GM12878 (cell line): ENCODE measurements at regions not wholly inside any gene's neighbourhood (a gene's known extent, or its start where the extent isn't known, plus 50 kb on each side); places are given as distances from the start of the nearest gene placed in this dataset.

Source experiments
- ATAC-seq: fragments of 200-7000 bp; cut with Tn5 transposase; 3 replicates; pipeline ENCODE4 v1.9.1; 2020; ENCODE audit warnings: mild to moderate bottlenecking, moderate library complexity
- BruUV-seq: library from RNA; stranded (reverse); fragments of 400-500 nt; replicated peaks from 2 replicates; lab custom pipeline; 2021; lab: Mats Ljungman, UMichigan
- CTCF ChIA-PET: fragments of 300-600 bp; sonication (Branson Sonifier 250); formaldehyde crosslinking; extraction: SDS; loops from one replicate; lab custom pipeline; 2021; ENCODE audit warnings: inconsistent platforms; lab: Yijun Ruan, JAX
- POLR2A ChIA-PET: fragments of 350-600 bp; formaldehyde crosslinking; extraction: SDS; loops from one replicate; lab custom pipeline; 2021; ENCODE audit warnings: inconsistent platforms; lab: Charles Lee
- RAD21 ChIA-PET: fragments of 300-600 bp; sonication (Branson Sonifier 250); formaldehyde crosslinking; loops from one replicate; lab custom pipeline; 2023; ENCODE audit warnings: antibody characterized with exemption; ENCODE audit not compliant: unreplicated experiment; lab: Charles Lee
- SMC1A ChIA-PET: fragments of 300-600 bp; sonication (Branson Sonifier 250); formaldehyde crosslinking; loops from one replicate; lab custom pipeline; 2023; ENCODE audit not compliant: unreplicated experiment, uncharacterized antibody; lab: Charles Lee
- DNase-seq: peaks from one replicate; pipeline ENCODE4 v3.0.0-alpha.2; 2011; ENCODE audit warnings: low read depth, low spot score
- FAIRE-seq: peaks from 3 replicates; lab custom pipeline; 2011; peaks lifted over from hg19 to GRCh38; lab: Jason Lieb, UNC
- H2AFZ ChIP-seq: 2 replicates; pipeline ENCODE4 v1.6.0; 2011; ENCODE audit warnings: low read depth, low read length, control low read depth; ENCODE audit not compliant: control insufficient read depth
- H3K27ac ChIP-seq: 2 replicates; pipeline ENCODE4 v1.5.1; 2011; ENCODE audit warnings: control low read depth; ENCODE audit not compliant: control insufficient read depth, insufficient read depth
- H3K27me3 ChIP-seq, 2 experiments: replicated peaks in 1 of 2; 2 replicates each; pipeline versions ENCODE4 v1.6.0 to v1.6.1; 2011; ENCODE audit warnings: low read length in 1 of 2; ENCODE audit not compliant: control insufficient read depth in 2 of 2, insufficient read depth in 2 of 2
- H3K36me3 ChIP-seq, 2 experiments: 2 replicates each; pipeline ENCODE4 v1.5.1; 2011; ENCODE audit warnings: low read length in 1 of 2; ENCODE audit not compliant: control insufficient read depth in 2 of 2, insufficient read depth in 2 of 2
- H3K4me1 ChIP-seq: 2 replicates; pipeline ENCODE4 v1.6.1; 2011; ENCODE audit warnings: mild to moderate bottlenecking, low read length, moderate library complexity, mixed read lengths; ENCODE audit not compliant: control insufficient read depth, insufficient read depth
- H3K4me2 ChIP-seq: 2 replicates; pipeline ENCODE4 v1.6.0; 2011; ENCODE audit warnings: control low read depth; ENCODE audit not compliant: control insufficient read depth, insufficient read depth
- H3K4me3 ChIP-seq: fragments of 200-600 bp; sonication (generic); 2 replicates; pipeline ENCODE4 v1.5.1; 2016
- H3K79me2 ChIP-seq: 2 replicates; pipeline ENCODE4 v1.6.0; 2011; ENCODE audit warnings: low read length; ENCODE audit not compliant: control insufficient read depth, insufficient read depth
- H3K9ac ChIP-seq: 2 replicates; pipeline ENCODE4 v1.8.0; 2011; ENCODE audit warnings: low read length, control low read depth, mixed read lengths; ENCODE audit not compliant: control insufficient read depth, insufficient read depth
- H3K9me3 ChIP-seq: replicated peaks from 3 replicates; pipeline ENCODE4 v1.5.1; 2011; ENCODE audit warnings: mild to moderate bottlenecking, low read length; ENCODE audit not compliant: control insufficient read depth, insufficient read depth
- H4K20me1 ChIP-seq: 2 replicates; pipeline ENCODE4 v1.6.0; 2011; ENCODE audit not compliant: control insufficient read depth, insufficient read depth
- CREB1 ChIP-seq: IDR thresholded peaks from 2 replicates; pipeline ENCODE4 v1.6.1; 2012; ENCODE audit warnings: low read depth, mild to moderate bottlenecking, inconsistent platforms
- EGR1 ChIP-seq, 2 experiments: IDR thresholded peaks; 1 replicate in 1 of 2; 2 replicates in 1 of 2; pipeline ENCODE4 v1.6.1; 2011 to 2012; ENCODE audit warnings: low read depth in 2 of 2, low read length in 2 of 2, borderline replicate concordance in 1 of 2, mild to moderate bottlenecking in 1 of 2, moderate library complexity in 1 of 2
- ETV6 ChIP-seq, 2 experiments: fragments of 450-650 bp in 1 of 2; IDR thresholded peaks in 1 of 2; conservative IDR thresholded peaks in 1 of 2; 2 replicates each; pipeline ENCODE4 v1.6.1; 2014; ENCODE audit warnings: antibody characterized with exemption in 1 of 2, borderline replicate concordance in 1 of 2, low read depth in 1 of 2, mild to moderate bottlenecking in 1 of 2, moderate library complexity in 1 of 2
- FOS ChIP-seq: IDR thresholded peaks from 3 replicates; pipeline ENCODE4 v1.6.1; 2011; ENCODE audit warnings: borderline replicate concordance; ENCODE audit not compliant: insufficient read length; ENCODE audit errors: extremely low read depth
- IKZF1 ChIP-seq: fragments of 450-650 bp; conservative IDR thresholded peaks from 2 replicates; pipeline ENCODE4 v1.6.1; 2017; ENCODE audit warnings: antibody characterized with exemption, mild to moderate bottlenecking
- IRF4 ChIP-seq: IDR thresholded peaks from 2 replicates; pipeline ENCODE4 v1.6.1; 2011; ENCODE audit warnings: low read depth, low read length
- MEF2B ChIP-seq: fragments of 450-650 bp; IDR thresholded peaks from 2 replicates; pipeline ENCODE4 v1.6.1; 2018; ENCODE audit warnings: mild to moderate bottlenecking, moderate library complexity; ENCODE audit not compliant: partially characterized antibody, poor library complexity, severe bottlenecking
- ZNF24 ChIP-seq: fragments of 450-650 bp; IDR thresholded peaks from 2 replicates; pipeline ENCODE4 v1.6.1; 2017; ENCODE audit warnings: antibody characterized with exemption, mild to moderate bottlenecking
- WGBS: methylation state at CpG from one replicate; pipeline ENCODE4 v1.1.6; 2016; ENCODE audit warnings: low lambda C conversion rate; ENCODE audit not compliant: insufficient replicate concordance, insufficient coverage; ENCODE audit errors: missing lambda C conversion rate; 5-methylcytosine and 5-hydroxymethylcytosine counted together
- in situ Hi-C: fragments of 300-500 bp; cut with MboI; formaldehyde crosslinking; loops from 9 replicates; pipeline ENCODE4 v1.14.3; 2018; ENCODE audit warnings: mixed read lengths
- intact Hi-C: fragments of 100-400 bp; cut with micrococcal nuclease; formaldehyde crosslinking; loops from one replicate; pipeline ENCODE4 v1.14.2; 2022; ENCODE audit not compliant: unreplicated experiment
- TF ChIP-seq, protein P1 (sequence below): IDR thresholded peaks from 2 replicates; pipeline ENCODE4 v1.6.1; 2011; ENCODE audit warnings: low read depth, low read length, improper control_type of control experiment, borderline replicate concordance
- TF ChIP-seq, protein P2 (sequence below): fragments of 450-650 bp; IDR thresholded peaks from 2 replicates; pipeline ENCODE4 v1.6.1; 2018; ENCODE audit warnings: mild to moderate bottlenecking, low read depth, moderate library complexity; ENCODE audit not compliant: partially characterized antibody
- TF ChIP-seq, protein P3 (sequence below): fragments of 450-650 bp; IDR thresholded peaks from 2 replicates; pipeline ENCODE4 v1.6.1; 2014; ENCODE audit warnings: mild to moderate bottlenecking
- TF ChIP-seq, protein P4 (sequence below): IDR thresholded peaks from 2 replicates; pipeline ENCODE4 v1.6.1; 2012; ENCODE audit warnings: mild to moderate bottlenecking, low read depth, low read length
- TF ChIP-seq, protein P5 (sequence below): IDR thresholded peaks from 2 replicates; pipeline ENCODE4 v1.6.1; 2011; ENCODE audit warnings: mild to moderate bottlenecking, low read depth, low read length, moderate library complexity; ENCODE audit not compliant: insufficient replicate concordance

DNA sequence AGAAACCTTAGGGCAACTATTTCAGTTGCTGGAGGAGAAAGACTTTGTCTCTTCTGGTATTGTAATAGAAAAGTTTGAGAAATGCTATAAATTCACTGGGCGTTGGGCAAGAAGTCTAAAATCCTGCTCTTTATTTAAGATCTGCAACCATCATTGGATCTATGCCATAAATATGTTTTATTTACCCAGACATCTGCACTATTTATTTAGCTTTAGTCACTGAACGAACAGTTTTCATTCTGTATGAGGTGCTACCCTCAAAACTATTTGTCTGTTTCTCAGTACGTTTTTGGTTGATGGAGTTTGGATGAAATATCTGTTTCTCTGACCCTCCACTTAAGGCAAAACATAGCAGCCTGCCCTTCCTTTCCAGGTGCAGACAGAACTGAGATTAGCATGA is 171.5 kb downstream of the SNX19 start (continued):
- TF ChIP-seq, protein P1, sequence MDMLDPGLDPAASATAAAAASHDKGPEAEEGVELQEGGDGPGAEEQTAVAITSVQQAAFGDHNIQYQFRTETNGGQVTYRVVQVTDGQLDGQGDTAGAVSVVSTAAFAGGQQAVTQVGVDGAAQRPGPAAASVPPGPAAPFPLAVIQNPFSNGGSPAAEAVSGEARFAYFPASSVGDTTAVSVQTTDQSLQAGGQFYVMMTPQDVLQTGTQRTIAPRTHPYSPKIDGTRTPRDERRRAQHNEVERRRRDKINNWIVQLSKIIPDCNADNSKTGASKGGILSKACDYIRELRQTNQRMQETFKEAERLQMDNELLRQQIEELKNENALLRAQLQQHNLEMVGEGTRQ = no peak

DNA sequence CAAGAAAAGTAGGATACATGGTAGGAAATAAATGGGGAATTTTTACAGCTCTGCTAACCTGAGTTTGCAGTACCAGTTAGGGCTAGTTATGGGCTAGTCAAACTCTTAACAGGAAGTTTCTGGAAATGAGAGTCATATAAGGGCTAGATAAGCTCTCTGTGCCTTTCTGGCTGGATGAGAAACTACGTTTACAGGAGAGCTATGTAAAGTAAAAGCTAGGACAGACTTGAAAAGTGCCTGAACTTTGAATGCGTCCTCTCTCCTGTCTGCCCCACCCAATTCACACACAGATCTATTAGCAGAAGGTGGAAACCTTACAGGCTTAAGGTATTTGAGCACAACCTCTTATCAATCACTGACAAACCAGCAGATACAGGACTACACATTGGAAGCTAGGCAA is 167.1 kb downstream of the SNX19 start:
- Histone ChIP-seq H3K27me3 (peaks cover 0 to 2% of the 10 kb centered on the region in 2 experiments; a peak in 2 of 4 replicates), H2AFZ (no peak overlapping the region), H3K4me1 (no peaks in the 10 kb centered on the region), H3K9ac (no peak overlapping the region), H3K9me3 (no peaks in the 10 kb centered on the region), H3K4me2 (no peak overlapping the region), H3K79me2 (no peaks in the 10 kb centered on the region), H4K20me1 (no peaks in the 10 kb centered on the region), H3K36me3 (no peaks in the 10 kb centered on the region), H3K4me3 (no peak overlapping the region), H3K27ac (no peak overlapping the region)
- ChIA-PET CTCF (no interaction called here), POLR2A (no interaction called here), SMC1A (interaction anchor here (1.2 kb wide), 1 partner anchor 12 kb away, joined by 5 read pairs; no protein-coding TSS in a partner anchor), RAD21 (no interaction called here)
- ATAC-seq = no peak
- WGBS = 7% methylated on average over 2 of the region's 2 CpGs
- FAIRE-seq = no peak
- intact Hi-C loops = no loop called here
- BruUV-seq = no TSS peak
- no peak for DNase-seq
- in situ Hi-C loops = no loop called here
- TF ChIP-seq, protein P2, sequence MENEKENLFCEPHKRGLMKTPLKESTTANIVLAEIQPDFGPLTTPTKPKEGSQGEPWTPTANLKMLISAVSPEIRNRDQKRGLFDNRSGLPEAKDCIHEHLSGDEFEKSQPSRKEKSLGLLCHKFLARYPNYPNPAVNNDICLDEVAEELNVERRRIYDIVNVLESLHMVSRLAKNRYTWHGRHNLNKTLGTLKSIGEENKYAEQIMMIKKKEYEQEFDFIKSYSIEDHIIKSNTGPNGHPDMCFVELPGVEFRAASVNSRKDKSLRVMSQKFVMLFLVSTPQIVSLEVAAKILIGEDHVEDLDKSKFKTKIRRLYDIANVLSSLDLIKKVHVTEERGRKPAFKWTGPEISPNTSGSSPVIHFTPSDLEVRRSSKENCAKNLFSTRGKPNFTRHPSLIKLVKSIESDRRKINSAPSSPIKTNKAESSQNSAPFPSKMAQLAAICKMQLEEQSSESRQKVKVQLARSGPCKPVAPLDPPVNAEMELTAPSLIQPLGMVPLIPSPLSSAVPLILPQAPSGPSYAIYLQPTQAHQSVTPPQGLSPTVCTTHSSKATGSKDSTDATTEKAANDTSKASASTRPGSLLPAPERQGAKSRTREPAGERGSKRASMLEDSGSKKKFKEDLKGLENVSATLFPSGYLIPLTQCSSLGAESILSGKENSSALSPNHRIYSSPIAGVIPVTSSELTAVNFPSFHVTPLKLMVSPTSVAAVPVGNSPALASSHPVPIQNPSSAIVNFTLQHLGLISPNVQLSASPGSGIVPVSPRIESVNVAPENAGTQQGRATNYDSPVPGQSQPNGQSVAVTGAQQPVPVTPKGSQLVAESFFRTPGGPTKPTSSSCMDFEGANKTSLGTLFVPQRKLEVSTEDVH = no peak
- TF ChIP-seq, protein P3, sequence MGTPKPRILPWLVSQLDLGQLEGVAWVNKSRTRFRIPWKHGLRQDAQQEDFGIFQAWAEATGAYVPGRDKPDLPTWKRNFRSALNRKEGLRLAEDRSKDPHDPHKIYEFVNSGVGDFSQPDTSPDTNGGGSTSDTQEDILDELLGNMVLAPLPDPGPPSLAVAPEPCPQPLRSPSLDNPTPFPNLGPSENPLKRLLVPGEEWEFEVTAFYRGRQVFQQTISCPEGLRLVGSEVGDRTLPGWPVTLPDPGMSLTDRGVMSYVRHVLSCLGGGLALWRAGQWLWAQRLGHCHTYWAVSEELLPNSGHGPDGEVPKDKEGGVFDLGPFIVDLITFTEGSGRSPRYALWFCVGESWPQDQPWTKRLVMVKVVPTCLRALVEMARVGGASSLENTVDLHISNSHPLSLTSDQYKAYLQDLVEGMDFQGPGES = no peak
- TF ChIP-seq CREB1 = no peak
- no peak for TF ChIP-seq IKZF1
- TF ChIP-seq EGR1 (IDR thresholded peaks at IDR 0.05; ENCODE audit: borderline replicate concordance in 1 of 2, low read depth in 2 of 2, low read length in 2 of 2) = no peak
- no peak for TF ChIP-seq ZNF24
- no peak for TF ChIP-seq MEF2B
- TF ChIP-seq IRF4 = no peak
- TF ChIP-seq FOS = no peak
- no peak for TF ChIP-seq ETV6 (conservative IDR thresholded peaks at IDR 0.05 in 1 of 2, IDR thresholded peaks at IDR 0.05 in 1 of 2; ENCODE audit: borderline replicate concordance in 1 of 2, low read depth in 1 of 2)
- TF ChIP-seq, protein P4, sequence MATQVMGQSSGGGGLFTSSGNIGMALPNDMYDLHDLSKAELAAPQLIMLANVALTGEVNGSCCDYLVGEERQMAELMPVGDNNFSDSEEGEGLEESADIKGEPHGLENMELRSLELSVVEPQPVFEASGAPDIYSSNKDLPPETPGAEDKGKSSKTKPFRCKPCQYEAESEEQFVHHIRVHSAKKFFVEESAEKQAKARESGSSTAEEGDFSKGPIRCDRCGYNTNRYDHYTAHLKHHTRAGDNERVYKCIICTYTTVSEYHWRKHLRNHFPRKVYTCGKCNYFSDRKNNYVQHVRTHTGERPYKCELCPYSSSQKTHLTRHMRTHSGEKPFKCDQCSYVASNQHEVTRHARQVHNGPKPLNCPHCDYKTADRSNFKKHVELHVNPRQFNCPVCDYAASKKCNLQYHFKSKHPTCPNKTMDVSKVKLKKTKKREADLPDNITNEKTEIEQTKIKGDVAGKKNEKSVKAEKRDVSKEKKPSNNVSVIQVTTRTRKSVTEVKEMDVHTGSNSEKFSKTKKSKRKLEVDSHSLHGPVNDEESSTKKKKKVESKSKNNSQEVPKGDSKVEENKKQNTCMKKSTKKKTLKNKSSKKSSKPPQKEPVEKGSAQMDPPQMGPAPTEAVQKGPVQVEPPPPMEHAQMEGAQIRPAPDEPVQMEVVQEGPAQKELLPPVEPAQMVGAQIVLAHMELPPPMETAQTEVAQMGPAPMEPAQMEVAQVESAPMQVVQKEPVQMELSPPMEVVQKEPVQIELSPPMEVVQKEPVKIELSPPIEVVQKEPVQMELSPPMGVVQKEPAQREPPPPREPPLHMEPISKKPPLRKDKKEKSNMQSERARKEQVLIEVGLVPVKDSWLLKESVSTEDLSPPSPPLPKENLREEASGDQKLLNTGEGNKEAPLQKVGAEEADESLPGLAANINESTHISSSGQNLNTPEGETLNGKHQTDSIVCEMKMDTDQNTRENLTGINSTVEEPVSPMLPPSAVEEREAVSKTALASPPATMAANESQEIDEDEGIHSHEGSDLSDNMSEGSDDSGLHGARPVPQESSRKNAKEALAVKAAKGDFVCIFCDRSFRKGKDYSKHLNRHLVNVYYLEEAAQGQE = no peak
- TF ChIP-seq, protein P5, sequence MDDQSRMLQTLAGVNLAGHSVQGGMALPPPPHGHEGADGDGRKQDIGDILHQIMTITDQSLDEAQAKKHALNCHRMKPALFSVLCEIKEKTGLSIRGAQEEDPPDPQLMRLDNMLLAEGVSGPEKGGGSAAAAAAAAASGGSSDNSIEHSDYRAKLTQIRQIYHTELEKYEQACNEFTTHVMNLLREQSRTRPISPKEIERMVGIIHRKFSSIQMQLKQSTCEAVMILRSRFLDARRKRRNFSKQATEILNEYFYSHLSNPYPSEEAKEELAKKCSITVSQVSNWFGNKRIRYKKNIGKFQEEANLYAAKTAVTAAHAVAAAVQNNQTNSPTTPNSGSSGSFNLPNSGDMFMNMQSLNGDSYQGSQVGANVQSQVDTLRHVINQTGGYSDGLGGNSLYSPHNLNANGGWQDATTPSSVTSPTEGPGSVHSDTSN = no peak
